ENCODE measurements at regions not wholly inside any gene's neighbourhood (a gene's known extent, or its start where the extent isn't known, plus 50 kb on each side); places are given as distances from the start of the nearest gene placed in this dataset.
A peak's percentile ranks its signal among the peaks of the same experiment; 100 is the strongest.

DNA sequence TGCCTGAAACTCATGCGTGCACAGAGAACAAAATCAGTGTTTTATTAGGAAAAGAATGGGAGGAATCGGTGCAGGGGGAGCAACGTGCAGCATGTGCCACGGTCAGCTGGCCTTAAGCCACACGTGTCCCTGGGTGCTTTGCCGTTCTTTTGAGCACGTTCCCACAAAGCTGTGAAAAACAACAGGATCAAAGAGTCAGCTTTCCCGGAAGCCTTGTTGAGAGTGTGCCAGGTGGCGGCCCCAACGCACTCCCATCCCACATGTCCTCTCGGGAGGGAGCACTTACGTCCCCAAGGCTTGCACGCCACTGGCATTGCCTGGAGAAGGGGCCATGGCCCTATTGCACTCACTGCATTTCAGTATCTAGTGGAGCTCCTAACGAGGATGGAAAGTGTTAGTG, 511.2 kb downstream of the EIPR1 start:
- DNase-seq, result no peak

DNA sequence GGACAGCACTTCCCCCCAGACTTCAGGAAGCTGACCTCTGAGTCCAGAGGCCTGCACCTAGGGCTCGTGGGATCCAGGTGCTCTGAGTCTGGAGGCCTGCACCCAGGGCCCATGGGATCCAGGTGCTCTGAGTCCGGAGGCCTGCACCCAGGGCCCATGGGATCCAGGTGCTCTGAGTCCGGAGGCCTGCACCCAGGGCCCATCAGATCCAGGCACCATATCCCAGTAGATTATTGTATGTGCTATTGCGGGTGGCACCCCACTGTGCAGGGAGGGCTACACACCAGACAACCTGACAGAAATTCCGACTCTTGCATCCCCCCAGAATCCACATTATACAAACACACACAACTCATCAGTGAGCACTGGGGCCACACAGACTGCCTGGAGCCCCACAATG, 515.2 kb downstream of the EIPR1 start:
- no peak for DNase-seq

DNA sequence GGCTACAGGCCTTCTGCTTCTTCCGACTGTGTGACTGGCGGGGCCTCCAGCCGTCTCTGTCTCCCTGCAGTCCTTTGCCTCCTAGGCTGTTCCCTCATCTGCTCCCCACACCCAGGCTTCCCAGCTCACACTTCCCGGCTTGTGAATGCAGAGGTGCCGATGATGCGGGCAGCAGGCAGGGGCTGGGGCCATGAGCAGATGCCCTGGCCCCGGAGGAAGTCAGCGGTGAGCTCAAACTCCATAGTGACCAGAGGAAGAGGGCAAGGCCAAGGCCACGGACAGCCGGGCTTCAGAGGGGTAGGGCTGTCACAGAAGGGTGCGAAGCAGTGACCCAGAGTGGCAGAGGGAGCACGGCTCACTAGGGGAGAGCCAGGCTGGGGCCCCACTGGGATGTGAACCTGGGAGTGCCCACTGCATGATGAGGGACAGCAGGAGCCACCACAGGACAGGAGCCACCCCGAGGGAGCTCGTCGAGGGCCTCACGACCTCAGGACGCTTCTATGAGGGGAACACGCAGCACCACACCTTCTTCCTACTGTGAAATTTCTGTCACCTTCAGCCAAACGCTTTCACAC, 515.9 kb downstream of the EIPR1 start:
- DNase-seq, result no peak

DNA sequence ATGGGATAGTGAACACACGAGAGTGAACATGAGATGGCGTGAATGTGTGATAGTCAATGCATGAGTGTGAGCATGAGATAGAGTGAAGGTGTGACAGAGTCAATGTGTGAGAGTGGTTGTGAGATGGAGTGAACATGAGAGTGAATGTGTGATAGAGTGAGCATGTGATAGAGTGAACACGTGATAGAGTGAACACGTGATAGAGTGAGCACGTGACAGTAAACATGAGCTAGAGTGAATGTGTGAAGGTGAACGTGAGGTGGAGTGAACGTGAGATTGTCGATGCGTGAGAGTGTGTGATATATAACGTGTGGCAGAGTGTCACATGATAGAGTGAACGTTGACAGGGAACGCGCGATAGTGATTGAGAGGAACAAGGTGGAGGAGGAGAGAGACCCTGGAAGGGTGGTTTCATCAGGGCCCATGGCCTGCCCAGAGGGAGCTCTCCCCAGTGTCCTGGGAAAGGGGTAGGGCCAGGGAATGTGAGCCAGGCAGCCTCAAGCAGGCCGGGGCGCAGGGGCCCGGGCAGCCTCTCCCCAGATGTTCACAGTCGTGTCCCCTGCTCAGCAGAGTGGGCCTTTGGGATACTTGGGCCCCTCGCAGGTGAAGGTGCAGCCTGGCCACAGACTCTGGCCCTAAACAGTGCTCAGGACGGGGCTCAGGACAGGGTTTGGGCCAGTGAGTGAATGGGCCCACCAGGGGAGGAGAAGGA, 516.9 kb downstream of the EIPR1 start:
- DNase-seq, result no peak

DNA sequence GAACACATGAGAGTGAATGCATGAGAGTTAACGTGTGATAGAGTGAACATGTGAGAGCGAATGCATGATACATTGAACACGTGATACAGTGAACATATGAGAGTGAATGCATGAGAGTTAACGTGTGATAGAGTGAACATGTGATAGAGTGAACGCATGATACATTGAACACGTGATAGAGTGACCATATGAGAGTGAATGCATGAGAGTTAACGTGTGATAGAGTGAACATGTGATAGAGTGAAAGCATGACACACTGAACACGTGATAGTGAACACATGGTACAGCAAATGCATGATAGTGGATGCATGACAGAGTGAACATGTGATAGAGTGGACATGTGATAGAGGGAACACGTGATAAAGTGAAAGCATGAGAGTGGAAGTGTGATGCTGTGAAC, 517.9 kb downstream of the EIPR1 start:
- no peak for DNase-seq

DNA sequence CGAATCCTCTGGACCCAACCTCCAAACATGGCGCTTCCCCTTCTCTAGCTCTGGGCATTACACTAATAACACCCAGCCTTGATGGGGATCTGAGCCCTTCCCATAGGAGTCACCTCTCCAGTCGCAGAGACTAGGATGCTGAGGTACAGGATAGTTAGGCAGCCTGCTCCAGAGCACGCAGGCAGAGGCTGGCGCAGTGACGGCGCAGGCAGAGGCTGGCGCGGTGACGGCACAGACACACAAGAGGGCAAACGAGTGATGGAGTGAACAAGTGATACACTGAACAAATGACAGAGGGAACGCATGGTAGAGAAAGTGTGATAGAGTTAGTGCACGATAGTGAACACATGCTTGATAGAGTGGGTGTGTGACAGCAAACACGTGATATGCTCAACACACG, 518.5 kb downstream of the EIPR1 start:
- DNase-seq, result no peak

DNA sequence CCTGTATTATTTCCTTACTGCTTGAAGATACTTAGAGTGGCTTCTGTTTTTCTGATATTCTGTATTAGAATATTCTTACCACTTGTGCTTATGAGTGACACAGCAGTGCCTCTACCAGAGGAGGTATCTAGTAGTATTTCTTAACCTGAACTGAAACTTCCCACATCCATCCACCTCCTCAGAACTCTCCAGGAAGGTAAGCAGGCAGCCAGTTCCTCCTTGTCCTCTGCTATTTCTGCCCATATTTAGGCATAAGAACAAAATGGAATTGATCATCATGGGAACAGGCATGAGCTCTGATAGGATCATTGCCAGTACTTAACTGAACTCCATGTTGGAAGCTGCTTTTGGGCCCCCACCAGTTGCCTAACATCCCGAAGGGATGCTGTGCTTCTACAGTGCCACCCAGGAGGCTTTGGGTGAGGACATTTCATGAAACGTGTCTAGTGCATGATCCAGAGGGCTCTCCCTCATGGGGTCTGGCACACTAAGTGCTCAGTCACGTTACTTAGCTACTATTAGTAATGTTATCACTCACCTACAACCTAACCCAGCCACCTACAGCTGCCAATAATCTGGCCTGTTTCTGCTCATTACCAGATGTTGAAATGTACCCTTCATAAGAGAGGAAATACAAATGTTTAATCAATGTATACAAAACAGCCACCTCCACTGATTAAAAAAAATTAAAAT, 520.7 kb downstream of the EIPR1 start:
- DNase-seq, result no peak

DNA sequence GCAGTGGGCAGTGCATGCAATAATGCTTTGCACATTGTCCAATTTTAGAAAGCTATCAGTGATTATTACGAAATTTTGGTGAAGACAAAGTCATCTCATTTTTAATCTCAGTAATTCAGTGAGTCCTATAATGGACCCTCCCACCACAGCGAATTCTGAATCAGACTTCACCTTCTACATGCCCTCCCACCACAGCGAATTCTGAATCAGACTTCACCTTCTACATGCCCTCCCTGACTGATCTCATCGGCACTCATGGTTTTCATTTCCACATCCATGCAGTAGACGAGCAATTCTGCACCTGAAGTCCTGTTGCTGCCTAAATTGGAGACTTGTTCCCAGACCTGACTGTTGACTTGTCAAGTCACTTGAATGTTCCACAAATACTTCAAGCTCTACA, 522.3 kb downstream of the EIPR1 start:
- DNase-seq, result no peak

DNA sequence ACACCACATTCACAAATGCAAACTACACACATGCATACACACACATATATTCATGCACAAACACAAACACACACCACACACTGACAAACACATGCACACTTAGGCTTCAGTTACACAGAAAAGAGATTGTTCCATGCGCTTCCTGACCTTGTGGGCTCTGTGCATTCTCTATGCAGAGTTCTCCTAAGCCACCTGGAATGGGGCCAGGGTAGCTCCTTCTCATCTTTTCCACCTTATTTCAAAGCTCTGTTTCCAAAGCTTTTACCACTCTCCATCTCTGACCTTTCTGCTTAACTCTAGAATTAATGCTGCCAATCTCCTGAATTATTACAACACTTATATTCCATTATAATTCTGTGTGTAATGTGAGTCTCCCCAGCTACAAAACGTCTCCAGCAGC, 522.3 kb upstream of the MYT1L start:
- no peak for DNase-seq

DNA sequence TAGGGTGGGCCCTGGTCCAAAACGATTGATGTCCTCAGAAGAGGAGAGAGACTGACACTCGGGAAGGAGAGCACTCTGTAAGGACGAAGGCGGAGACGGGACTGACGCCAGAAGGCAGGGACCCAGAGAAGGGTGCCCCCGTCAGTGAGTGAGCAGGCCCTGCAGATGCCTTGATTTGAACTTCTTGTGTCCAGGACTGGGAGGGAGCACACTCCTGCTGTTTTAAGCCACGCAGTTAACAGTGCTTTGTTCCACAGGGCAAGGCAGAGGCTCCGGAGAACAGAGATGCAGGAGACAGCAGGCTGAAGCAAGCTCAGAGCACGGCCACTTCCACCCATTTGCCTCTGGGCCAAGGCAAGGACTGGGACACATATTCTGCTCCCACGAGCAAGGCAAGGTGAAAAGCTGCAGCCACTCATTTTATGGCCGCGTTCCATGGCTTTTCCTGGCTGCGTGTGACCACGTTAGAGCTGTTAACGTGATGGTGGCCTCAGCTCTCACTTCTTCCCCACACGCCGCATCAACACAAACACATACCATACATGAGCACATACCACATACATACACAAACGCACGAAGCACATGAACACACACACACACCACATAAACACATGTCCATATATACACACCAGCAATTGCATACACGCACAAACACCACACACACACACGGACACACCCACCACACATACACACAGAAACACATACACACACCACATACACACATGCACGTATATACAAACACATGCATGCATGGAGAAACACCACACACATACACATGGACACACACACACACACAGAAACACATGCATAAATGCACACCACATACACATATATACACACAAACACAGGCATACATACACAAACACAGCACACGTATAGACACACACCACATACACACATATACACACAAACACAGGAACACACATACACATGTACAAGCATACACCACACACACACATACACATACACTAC, 521.0 kb upstream of the MYT1L start:
- no peak for DNase-seq

DNA sequence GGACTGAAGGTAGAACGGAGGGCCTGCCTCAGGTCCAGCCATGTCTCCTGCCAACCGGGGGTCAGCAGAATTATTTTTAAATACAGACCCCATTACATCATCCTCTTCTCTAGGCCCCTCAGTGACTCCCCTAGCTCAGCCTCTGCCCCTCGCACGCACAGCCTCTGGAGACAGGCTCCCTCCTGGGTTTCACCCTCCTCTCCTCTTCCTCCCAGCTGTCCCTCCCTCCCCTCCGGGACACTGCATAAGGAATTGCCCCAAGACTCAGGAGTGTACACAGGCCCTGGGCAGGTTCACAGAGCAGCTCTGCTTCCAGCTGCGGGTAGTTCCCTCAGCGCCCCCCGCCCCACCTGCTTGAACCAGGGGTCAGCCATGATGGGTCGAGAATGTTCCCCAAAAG, 520.2 kb upstream of the MYT1L start:
- DNase-seq, result no peak

DNA sequence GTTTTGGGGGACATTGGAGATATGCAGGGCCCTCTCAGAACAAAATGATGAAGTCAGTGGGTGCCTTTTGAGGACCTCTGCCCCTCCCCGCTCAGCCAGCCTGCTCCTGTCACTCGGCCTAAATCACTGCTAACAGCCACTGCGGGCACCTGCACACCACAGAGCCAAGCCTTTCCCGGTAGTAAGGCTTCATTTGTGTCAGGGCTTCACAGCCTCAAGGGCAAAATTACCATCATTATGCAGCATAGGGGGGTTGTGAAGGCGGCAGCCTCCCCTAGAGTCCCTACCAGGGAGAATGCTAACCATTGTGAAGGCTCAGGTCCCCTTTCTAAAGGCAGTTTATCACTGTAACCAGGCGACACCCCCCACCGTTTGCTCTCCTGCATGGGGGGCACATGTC, 519.8 kb upstream of the MYT1L start:
- DNase-seq, result no peak

DNA sequence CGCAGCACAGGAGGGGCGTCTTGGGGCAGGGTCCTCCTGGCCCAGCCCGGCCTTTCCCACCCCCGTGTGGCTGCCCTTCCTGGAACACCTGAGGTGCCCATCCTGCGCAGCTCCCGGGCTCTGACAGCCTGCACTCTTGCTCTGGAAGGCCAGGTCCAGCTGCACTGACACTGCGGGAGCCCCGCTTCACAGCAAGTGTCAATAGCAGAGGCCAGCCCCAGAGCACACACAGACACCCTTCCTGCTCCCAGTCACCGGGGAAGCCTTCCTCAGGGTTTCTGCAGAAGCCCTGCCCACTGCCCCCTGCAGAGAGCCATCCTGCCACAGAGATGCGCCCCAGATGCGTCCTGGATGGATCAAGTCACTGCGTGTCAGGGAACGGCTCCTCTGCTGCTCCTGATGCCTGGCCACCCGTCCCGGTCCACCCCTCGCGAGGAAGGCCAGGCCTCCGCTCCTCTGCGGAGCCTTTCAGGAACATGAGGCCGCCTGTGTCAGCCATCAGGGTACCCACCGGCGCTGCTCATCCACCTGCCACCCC, 519.2 kb upstream of the MYT1L start:
- no peak for DNase-seq

DNA sequence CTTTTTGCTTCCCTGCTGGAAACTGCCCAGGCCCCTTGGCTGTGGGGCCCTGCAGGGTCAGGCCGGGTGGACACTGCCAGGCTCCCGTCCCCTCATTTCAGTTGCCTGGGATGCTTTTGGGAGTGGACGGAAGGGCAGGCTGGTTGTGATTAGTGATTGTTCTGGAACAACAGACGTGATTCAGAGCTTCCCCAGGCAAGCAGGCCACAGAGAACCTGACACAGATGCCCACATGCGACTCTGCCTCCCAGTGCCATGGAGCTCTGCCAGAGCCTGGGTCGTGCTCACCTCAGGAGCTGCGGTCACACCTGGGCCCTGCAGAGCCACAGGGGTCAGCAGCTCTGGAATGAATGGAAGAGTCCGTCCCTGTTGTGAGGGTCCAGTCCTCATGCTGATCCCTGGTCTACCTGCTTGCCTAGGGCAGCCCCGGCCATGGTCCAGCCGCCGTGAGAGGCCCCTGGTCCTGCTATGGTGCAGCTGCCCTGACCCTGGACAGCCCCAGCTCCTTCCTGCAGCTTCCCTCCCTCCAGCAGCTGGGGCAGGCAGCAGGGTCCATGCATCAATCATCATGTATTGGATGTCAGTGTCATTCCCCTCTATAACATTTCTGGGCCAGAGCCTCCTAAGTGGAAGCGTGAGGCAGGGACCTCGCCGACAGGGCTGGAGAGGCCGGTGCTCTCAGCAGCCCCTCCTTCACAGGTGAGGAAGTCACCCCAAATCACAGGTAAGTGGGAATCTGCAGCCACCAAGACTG, 518.6 kb upstream of the MYT1L start:
- no peak for DNase-seq

DNA sequence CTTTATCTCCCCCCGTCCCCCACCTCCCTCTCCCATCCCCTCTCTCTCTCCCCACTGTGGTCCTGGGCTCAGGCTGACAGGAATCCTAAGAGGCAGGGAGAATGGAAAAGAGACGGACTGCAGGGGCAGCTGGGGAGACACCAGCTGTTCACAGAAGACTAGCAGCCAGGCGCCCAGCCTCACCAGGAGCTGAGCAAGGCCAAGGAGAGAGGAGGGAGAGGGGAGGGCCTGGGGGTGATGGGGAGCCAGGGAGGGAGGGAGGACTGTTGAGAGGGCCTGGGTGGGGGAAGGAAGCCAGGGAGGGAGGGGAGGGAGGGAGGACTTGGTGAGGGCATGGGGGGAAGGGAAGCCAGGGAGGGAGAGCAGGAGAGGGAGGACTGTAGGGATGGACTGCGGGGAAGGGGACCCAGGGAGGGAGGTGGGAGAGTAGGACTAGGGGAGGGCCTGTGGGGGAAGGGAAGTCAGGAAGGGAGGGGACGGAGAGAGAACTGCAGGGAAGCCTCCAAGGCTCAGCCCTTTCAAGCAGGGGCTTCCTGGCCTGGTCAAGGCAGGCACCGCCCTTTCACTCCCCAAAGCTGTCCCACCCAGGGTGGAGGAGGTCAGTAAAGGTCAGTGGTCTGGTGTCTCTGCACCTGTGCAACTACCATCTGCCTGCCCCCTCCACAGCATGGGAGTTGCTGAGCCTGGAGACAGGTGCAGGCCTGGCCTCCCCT, 517.7 kb upstream of the MYT1L start:
- peak; percentile 40 for DNase-seq

DNA sequence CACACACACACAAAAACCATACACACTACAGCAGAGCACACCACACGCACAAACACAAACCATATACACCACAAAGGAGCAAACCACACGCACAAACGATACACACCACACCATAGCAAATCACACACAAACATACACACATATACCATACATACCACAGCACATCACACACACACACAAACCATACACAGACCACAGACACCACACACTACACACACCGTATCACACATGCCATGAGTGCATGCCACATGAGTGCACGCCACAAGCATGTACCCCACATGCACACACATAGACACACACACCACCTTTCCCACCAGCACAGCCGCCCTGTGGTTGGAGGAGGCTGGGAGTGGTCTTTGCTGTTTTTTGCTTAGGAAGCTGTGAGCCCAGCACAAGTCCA, 517.1 kb upstream of the MYT1L start:
- peak; percentile 20 for DNase-seq

DNA sequence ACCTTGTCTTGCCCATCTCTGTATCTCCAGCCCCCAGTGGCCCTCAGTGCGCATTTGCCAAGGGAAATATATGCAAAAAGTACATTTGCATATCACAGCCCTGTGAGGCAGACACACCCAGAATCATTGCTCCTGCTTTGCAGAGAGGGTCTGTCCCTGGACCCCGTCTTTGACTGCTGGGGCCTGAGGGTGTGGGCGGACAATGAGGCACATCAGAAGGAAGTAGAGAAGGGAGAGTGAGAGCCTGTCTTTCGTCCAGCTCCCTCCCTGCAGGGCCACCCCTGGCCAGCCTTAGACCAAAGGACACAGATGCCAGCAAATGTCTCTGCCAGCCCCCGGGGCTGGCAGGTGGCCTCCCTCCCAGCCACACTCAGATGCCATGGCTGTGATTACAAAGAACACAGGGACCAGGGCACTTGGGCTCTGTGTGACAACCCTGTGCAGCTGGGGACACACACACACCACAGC, 516.2 kb upstream of the MYT1L start:
- peak; percentile 12 for DNase-seq

DNA sequence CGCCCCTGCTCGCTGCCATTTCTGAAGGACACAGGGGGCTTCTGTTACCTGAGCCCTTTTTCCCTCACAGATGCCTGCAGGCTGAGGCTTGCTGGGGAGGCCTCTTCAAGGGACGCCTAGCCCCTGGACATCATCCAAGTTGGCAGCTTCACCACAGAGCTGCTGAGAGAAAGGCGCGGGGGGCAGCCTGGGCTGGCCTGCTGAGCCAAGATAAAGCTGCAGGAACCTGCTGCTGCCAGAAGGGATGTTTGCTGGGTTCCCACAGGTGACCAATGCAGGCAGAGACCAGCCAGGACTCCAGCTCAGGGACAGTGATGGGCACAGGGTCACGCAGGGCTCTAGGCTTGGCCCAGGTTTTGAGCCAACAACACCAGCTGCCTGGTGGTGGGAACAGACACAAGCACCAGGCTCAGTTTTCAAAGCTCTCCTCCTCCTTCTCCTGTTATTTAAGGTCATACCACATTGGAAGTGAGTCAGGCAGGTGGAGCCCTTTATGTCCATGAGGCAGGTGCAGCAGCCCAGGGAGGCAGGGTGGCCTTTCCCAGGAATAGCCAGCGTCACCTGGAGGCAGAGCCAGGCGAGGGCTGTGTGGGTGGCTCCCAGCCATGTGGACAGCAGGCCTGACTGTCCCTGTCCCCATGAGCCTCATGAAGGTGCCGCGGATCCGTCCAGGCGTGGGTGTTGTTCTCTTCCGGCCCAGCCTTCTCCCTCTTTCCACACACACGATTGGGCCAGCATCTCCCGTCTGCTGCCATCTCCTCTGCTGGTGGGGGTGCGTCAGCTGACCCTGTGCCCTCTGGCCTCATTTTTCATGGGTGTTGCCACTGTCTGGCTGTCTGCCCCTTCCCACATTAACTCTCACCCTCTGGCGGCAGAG, 515.5 kb upstream of the MYT1L start:
- peak; percentile 91 for DNase-seq

DNA sequence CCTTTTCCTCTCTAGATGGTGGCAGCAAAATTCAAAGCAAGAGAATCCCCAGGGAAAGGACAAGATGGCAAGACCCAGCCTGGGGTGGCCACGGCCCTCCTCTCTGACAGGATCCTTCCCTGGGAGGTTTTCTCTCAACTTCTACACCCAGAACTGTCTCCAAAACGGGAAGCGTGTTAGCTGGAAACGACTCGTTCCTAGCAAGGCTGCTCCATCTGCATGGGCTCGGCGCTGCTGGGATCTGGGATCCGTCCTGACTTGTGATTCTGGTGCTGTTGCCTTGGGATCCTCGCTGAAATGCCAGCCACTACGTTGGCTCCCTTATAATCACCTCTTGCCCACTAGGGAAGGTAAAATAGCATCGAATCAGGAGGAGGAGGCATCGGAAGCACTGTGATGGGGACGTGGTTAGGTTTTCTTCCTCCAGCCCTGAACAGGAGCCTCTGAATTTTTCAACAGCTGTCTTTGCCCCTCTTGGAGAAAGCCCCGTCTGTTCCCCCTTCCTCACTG, 514.8 kb upstream of the MYT1L start:
- no peak for DNase-seq

DNA sequence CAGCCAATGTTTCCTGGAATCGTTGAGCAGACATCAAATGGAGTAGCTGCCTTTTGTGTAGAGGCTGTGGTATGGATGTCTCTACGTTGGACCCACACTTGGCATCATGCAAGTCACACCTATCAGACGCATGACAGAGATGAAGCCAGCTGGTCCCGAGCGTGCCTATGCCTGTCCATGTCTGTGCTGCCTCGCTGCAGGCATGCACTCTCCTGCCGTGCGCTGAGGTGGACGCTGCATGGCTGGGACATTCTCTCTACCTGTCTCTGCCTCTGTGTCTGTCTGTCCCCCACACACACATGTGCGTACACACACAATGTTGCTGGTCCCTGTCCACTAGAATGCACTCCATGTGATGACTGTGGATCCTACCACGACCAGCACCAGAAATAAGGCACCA, 514.2 kb upstream of the MYT1L start:
- no peak for DNase-seq

Data from hematopoietic multipotent progenitor cell treated with erythropoietin and hydrocortisone succinate and interleukin-3 and kit ligand, for 4 days (in vitro differentiated cells).